SK-N-SH (cell line): ENCODE measurements at regions not wholly inside any gene's neighbourhood (a gene's known extent, or its start where the extent isn't known, plus 50 kb on each side); places are given as distances from the start of the nearest gene placed in this dataset.

Experiments
- CTCF ChIP-seq: fragments of 200-600 bp; sonication (generic); IDR thresholded peaks from 2 replicates; pipeline ENCODE4 v1.6.1; 2017; ENCODE audit warnings: antibody characterized with exemption, mild to moderate bottlenecking, moderate library complexity
- ELF1 ChIP-seq: IDR thresholded peaks from 2 replicates; pipeline ENCODE4 v1.4.0; 2012
- MEF2A ChIP-seq: IDR thresholded peaks from 2 replicates; pipeline ENCODE4 v1.4.0; 2012; ENCODE audit warnings: low read depth, borderline replicate concordance
- MXI1 ChIP-seq: IDR thresholded peaks from 2 replicates; pipeline ENCODE4 v1.6.1; 2012; ENCODE audit warnings: mild to moderate bottlenecking, low read depth, low read length, improper control_type of control experiment
- POLR2AphosphoS5 ChIP-seq: IDR thresholded peaks from 2 replicates; pipeline ENCODE4 v1.6.1; 2012; ENCODE audit warnings: low read depth, low read length
- RFX5 ChIP-seq: IDR thresholded peaks from 2 replicates; pipeline ENCODE4 v1.6.1; 2012; ENCODE audit warnings: mild to moderate bottlenecking, improper control_type of control experiment, low read length
- RXRA ChIP-seq: IDR thresholded peaks from 2 replicates; pipeline ENCODE4 v1.4.0; 2012; ENCODE audit warnings: low read depth, mild to moderate bottlenecking, borderline replicate concordance

GRCh38 chr12:126963825-126964224, 1303.1 kb upstream of the TMEM132C start:
- TF ChIP-seq POLR2AphosphoS5 (no peak), RFX5 (no peak), ELF1 (no peak), MXI1 (no peak), CTCF (no peak), MEF2A (no peak), RXRA (no peak)
